ENCODE measurements at regions not wholly inside any gene's neighbourhood (a gene's known extent, or its start where the extent isn't known, plus 50 kb on each side); places are given as distances from the start of the nearest gene placed in this dataset.

DNA sequence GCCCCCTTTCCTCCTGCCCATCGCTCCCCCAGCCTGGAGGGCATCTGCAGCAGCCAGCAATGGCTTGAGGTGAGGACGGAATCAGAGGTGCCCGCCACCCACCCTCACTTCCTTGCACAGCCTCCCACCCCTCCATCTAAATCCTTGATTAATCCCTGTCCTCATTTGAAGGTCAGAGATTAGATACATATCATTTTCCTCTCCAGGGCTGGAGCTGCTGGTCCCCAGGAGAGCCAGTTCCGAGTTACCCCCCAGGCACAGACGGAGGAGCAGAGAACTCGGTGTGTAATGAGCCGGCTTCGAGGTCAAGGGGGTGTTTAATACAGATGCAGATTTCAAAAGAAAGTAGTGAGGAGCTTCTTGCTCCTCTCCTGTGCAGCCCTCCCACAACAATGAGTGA lies 542.1 kb downstream of the MN1 start:
- Histone ChIP-seq H3K27me3 (ENCODE audit: control insufficient read depth, insufficient read depth, low read length) (no peaks in the 10 kb centered on the region), H3K36me3 (replicated peaks; ENCODE audit: control insufficient read depth, insufficient read depth, low read length) (no peaks in the 10 kb centered on the region), H3K4me3 (ENCODE audit: insufficient read depth, low read depth, low read length) (no peak overlapping the region)
- DNase-seq, result no peak

DNA sequence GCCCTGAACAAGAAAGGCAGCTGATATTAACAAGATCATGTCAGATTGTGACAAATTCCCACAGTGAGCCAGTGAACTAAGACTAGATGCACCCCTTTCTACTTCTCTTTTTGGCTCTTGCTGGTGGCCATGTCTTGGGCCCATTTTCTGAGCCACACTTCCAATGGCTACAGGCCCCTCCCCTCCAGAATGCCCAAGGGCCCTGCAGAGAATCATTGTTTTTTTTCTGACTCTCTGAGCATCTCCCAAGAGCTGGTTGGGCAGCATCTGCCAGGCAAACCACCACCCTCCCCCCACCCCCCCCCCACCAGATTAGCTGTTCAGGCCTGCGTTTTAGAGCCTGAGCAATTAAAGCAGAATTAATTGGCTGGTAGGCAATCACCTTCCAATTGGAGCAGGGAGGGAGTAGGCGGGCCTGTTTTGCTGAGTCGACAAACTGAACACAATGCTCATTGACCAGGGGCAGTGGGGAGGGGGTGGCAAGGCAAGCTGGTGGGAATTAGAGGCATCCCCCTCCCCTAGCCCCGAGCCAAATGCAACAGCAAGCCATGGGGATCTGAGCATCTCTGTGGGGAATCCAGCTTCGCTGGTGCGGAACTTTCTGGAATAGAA lies 541.4 kb downstream of the MN1 start:
- peak; percentile 70 for DNase-seq
- Histone ChIP-seq H3K36me3 (replicated peaks; ENCODE audit: control insufficient read depth, insufficient read depth, low read length) (no peaks in the 10 kb centered on the region), H3K4me3 (ENCODE audit: insufficient read depth, low read depth, low read length) (no peak overlapping the region), H3K27me3 (ENCODE audit: control insufficient read depth, insufficient read depth, low read length) (no peaks in the 10 kb centered on the region)

DNA sequence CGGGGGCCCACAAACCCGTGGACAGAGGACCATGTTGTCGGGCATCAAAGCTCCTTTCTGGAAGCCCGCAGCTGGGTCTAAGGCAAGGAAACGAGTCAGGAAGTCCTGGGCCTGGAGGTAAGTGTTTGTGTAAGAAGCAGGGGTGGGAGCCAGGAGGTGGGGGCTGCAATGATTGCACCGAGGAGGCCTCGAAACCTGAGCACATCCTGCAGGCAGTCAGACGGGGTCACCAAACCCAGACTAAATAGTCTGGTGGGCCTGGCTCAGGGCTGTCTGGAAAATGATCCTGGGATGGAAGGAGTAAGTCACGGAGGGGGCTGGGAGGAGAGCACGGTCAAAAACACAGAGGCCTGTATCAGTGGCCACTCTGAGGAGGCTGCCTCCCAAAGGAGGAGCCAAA lies 539.2 kb downstream of the MN1 start:
- no peaks in the 10 kb centered on the region for H3K27me3 ChIP-seq (ENCODE audit: control insufficient read depth, insufficient read depth, low read length)
- DNase-seq, result no peak

DNA sequence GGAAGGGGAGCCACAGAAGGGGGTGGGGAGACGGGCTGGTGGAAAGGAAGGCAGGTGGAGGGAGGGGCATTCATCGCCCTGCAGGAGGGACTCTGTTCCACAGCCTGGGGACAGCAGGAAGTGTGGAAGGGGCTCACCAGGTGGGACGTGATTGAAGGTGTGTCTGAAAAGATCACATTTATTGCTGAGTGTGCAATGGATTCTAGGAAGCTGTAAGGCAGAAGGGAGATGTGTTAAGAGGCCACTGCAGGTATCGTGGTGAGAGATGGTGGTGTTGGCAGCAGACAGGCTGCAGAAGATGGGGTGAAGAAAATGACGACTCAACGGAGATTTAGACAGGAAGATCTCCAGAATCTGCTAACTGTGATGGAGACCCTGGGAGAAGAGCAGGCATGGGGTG lies 537.4 kb downstream of the MN1 start:
- no peaks in the 10 kb centered on the region for H3K36me3 ChIP-seq (replicated peaks; ENCODE audit: control insufficient read depth, insufficient read depth, low read length)
- DNase-seq, result no peak

More for the DNA sequence above, 539.2 kb downstream of the MN1 start:
- Histone ChIP-seq H3K36me3 (replicated peaks; ENCODE audit: control insufficient read depth, insufficient read depth, low read length) (no peaks in the 10 kb centered on the region), H3K4me3 (ENCODE audit: insufficient read depth, low read depth, low read length) (no peak overlapping the region)

DNA sequence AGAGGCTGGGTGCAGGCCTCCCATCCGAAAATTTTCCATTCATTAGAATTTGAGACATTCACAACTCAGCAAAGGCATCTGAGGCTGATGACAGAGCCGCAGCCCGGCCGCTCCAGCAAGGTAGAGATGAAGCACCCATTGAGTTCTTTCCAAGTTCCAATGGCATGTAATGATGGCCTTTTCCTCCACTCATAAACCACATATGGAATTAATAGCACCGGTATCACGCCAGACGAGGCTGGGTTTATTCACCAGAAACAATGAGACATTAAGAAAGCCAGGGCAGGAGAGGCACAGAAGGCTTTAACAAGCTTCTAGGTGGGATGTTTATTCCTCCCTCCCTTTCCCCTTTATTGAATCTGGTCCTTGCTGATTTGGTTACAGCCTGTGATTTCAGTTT lies 534.4 kb downstream of the MN1 start:
- no peaks in the 10 kb centered on the region for H3K36me3 ChIP-seq (replicated peaks; ENCODE audit: control insufficient read depth, insufficient read depth, low read length)
- no peaks in the 10 kb centered on the region for H3K27me3 ChIP-seq (ENCODE audit: control insufficient read depth, insufficient read depth, low read length)
- no peak overlapping the region for H3K4me3 ChIP-seq (ENCODE audit: insufficient read depth, low read depth, low read length)
- no peak for DNase-seq

More for the DNA sequence above, 537.4 kb downstream of the MN1 start:
- H3K4me3 ChIP-seq (ENCODE audit: insufficient read depth, low read depth, low read length), result no peak overlapping the region
- H3K27me3 ChIP-seq (ENCODE audit: control insufficient read depth, insufficient read depth, low read length), result no peaks in the 10 kb centered on the region

DNA sequence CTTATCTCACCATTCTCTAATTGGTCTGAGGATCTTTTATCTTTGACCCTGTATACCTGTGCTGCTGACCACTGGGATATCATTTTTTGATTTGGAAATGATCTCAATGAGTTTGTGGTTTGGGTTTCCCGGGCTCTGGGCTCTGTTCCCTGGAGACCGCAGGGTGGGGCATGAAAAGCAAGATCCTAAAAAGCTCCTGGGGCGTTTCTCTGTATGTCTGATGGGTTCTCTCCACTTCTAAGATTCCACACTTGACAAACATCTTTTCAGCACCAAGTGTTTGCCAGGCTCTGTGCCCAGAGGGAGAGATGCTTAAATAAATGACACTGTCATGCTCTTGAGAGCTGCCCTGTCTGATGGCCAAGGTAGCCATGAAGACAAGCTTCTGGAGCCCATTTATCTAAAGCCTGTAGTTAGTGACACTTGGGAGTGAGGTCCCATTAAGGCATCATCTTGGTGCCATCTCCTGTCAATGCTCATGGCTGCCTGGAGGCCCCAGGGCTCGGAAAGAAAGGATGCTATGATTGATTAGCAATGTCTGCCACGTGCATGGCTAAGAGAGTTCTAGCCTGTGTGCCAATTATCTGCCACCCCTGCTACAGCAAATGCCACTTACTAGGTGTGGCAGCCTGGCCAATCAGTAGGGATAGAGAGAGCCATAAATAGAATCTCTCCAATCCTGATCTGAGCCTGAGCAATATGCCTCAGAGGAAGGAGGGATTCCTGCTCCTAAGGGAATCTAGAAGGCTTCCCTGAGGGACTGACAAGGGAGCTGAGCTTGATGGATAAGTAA lies 531.6 kb downstream of the MN1 start:
- H3K27me3 ChIP-seq (ENCODE audit: control insufficient read depth, insufficient read depth, low read length), result no peaks in the 10 kb centered on the region
- H3K4me3 ChIP-seq (ENCODE audit: insufficient read depth, low read depth, low read length), result no peak overlapping the region
- DNase-seq, result no peak
- H3K36me3 ChIP-seq (replicated peaks; ENCODE audit: control insufficient read depth, insufficient read depth, low read length), result no peaks in the 10 kb centered on the region

DNA sequence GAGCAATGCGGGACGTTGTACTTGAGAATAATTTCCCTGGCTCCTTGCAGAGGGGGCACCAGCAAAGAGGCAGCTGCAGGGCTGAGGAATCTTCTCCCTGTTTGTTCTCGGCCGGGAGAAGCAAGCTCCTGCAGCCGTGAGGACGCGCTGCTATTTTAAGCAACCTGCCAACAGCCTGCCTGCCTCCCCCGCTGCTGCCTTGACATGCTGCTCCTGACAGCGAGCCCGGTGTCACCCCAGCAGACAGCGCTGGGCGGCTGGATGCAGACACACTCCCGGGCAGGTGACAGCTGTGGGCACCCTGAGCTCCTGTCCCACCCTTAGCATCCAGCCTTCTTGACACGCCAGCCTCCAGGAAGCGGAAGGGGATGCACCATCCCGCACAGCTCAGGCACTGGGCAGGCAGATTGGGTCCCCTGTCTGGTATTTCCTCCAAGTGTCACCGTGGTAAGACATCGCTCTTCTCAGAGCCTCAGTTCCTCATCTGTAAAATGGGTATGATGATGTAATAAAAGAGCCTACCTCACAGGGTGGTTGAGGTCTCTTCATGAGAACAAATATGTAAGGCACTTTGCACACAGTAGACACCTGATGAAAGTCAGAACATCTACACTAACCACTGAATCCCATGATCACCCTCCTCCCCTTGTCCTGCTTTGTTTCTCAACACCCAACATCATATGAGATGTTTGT lies 530.6 kb downstream of the MN1 start:
- no peaks in the 10 kb centered on the region for H3K36me3 ChIP-seq (replicated peaks; ENCODE audit: control insufficient read depth, insufficient read depth, low read length)
- peak; percentile 43 for DNase-seq
- no peaks in the 10 kb centered on the region for H3K27me3 ChIP-seq (ENCODE audit: control insufficient read depth, insufficient read depth, low read length)
- no peak overlapping the region for H3K4me3 ChIP-seq (ENCODE audit: insufficient read depth, low read depth, low read length)

DNA sequence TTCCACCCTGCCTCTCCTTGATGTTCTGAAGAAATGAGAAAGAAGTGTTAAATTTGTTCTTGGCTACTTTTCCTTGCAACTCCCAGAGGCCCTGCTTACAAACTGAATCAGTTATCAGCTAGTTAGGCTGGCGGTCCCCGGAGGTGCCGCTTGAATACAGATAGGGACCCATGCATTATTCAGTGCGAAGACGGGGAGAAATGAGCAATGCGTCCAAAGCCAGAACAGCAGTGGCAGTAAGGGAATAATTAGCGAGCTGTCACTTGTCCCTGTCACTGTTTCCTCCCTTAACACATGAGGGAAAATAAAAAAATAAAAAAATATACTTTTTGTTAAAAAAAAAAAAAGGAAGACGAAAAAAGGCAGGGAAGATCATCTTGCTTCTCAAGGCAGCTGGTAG lies 528.1 kb downstream of the MN1 start:
- Histone ChIP-seq H3K36me3 (replicated peaks; ENCODE audit: control insufficient read depth, insufficient read depth, low read length) (no peaks in the 10 kb centered on the region), H3K4me3 (ENCODE audit: insufficient read depth, low read depth, low read length) (no peak overlapping the region), H3K27me3 (ENCODE audit: control insufficient read depth, insufficient read depth, low read length) (no peaks in the 10 kb centered on the region)
- DNase-seq, result no peak

DNA sequence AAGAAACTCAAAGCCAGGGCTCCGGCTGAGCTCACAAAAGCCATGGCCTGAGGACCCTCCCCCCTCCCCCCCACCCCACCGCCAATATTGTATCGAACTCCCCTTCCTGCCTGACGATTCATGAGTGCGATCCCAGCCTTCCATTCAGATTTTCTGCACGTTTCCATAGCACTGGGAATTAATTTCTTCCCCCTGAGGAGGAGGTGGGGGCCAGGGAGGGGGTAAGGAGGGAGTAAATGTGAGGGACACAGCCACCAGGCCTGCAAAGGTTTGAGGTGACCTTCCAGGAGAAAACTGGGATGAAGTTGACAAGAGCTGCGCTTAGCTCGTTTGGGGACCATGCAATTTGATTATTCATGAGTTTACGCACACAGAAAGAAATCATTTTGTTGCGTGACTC lies 527.7 kb downstream of the MN1 start:
- Histone ChIP-seq H3K27me3 (ENCODE audit: control insufficient read depth, insufficient read depth, low read length) (no peaks in the 10 kb centered on the region), H3K4me3 (ENCODE audit: insufficient read depth, low read depth, low read length) (no peak overlapping the region), H3K36me3 (replicated peaks; ENCODE audit: control insufficient read depth, insufficient read depth, low read length) (no peaks in the 10 kb centered on the region)
- DNase-seq, result no peak

DNA sequence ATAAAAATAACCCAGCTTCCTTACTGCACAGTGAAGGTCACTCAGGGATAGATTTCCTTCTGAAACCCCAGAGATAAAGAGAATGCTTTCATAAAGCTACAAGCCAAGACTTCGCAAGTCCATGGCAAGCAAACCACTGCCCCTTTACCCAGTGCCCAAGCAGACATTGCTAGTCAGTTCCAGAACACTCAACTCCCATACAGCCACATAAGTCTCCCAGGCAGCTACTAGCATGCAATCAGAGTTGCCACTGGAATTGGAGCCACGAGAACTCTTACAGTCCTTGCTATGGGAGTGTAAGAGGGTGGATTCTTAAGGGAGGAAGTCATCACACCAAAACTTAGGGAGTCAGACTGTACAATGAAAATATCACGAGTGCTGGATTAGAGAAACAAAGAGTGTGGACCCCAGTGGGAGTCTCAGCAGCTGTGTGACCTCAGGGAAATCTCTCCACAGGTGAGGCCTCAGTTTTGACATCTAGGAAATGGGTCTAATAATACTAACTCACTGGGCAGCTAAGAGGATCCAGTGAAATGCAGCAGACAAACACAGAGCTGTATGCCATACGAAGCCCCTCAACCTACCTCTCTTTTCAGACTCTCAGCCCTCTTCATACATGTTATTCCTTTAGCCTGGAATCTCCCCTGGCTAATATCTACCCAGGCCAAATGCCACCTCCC lies 526.6 kb downstream of the MN1 start:
- H3K27me3 ChIP-seq (ENCODE audit: control insufficient read depth, insufficient read depth, low read length), result no peaks in the 10 kb centered on the region
- no peak overlapping the region for H3K4me3 ChIP-seq (ENCODE audit: insufficient read depth, low read depth, low read length)
- H3K36me3 ChIP-seq (replicated peaks; ENCODE audit: control insufficient read depth, insufficient read depth, low read length), result no peaks in the 10 kb centered on the region
- DNase-seq, result no peak

DNA sequence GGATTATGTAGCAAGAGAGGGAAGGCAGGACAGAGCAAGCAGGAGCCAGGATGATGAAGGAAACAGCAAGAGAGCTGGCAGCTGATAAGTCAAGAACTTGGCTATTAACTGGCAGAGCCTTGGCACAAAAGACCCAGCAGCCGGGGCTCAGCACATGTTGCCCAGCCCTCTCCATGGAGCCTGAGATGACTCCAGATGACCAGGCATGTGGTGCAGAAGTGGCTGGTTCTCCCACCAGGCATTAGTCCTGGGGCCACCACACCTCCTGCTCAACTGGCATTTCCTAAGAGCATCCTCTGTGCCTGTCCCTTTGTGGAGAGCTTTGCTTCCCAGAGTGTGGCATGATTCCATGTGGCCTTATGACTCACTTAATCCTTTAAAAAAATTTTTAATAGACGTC lies 522.6 kb downstream of the MN1 start:
- Histone ChIP-seq H3K4me3 (ENCODE audit: insufficient read depth, low read depth, low read length) (no peak overlapping the region), H3K27me3 (ENCODE audit: control insufficient read depth, insufficient read depth, low read length) (no peaks in the 10 kb centered on the region), H3K36me3 (replicated peaks; ENCODE audit: control insufficient read depth, insufficient read depth, low read length) (no peaks in the 10 kb centered on the region)
- no peak for DNase-seq

DNA sequence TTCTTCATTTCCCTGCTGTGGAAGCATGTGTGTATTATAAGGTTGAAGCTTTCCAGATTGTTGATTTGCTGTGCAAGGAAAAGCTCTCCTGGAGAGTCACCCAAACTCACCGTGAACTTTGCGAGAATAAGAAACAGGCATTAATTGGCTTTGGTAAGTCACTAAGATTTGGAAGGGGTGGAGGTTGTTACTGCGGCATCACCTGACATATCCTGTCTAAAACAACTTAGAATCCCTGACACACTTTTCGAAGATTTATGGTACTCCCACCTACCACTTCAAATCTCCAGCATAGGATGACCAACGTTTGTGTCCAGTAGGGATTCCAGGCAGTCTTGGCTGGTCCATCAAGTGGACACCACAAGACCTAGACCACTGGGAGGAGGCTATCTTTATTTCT lies 518.3 kb downstream of the MN1 start:
- H3K4me3 ChIP-seq (ENCODE audit: insufficient read depth, low read depth, low read length), result no peak overlapping the region
- no peaks in the 10 kb centered on the region for H3K27me3 ChIP-seq (ENCODE audit: control insufficient read depth, insufficient read depth, low read length)
- H3K36me3 ChIP-seq (replicated peaks; ENCODE audit: control insufficient read depth, insufficient read depth, low read length), result no peaks in the 10 kb centered on the region
- no peak for DNase-seq

DNA sequence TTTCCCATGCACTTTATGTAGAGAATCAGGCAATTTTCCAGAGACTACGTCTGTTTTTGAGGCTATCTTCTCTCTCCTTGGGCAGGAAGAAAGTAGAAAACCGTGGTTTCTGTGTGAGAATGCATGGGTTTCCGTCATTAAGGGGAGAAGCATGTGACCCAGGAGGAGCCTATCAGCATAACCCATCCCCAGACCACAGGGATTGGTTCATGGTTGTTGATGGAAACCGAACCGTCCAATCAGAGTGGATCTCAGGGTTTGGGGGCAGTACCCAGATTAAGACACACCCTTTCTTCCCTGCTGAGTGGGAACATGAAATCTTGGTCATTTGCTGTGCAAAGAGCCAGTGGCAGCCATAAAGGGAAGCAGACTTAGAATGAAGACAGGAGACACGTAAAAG lies 517.8 kb downstream of the MN1 start:
- Histone ChIP-seq H3K4me3 (ENCODE audit: insufficient read depth, low read depth, low read length) (no peak overlapping the region), H3K36me3 (replicated peaks; ENCODE audit: control insufficient read depth, insufficient read depth, low read length) (no peaks in the 10 kb centered on the region), H3K27me3 (ENCODE audit: control insufficient read depth, insufficient read depth, low read length) (no peaks in the 10 kb centered on the region)
- DNase-seq, result no peak

DNA sequence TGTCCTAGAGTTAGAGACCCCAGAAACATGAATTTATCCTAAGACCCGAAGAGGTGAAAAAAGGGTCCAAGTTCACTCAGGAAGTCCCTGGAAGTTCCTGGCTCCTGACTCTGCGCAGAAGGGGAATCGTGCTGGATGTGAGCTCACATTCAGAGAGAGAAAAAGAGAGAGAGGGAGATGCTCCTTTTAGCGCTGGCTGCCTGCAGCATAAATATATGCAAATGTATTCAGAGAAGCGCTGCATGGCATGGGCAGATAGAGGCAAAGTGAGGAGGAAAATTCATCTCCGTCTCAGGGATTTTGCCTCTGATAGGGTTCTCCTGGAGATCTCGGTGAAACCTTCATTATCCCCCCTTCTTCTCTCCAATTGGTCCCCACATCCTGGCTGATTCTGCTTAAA lies 517.2 kb downstream of the MN1 start:
- no peak overlapping the region for H3K4me3 ChIP-seq (ENCODE audit: insufficient read depth, low read depth, low read length)
- no peaks in the 10 kb centered on the region for H3K27me3 ChIP-seq (ENCODE audit: control insufficient read depth, insufficient read depth, low read length)
- DNase-seq, result no peak
- no peaks in the 10 kb centered on the region for H3K36me3 ChIP-seq (replicated peaks; ENCODE audit: control insufficient read depth, insufficient read depth, low read length)

DNA sequence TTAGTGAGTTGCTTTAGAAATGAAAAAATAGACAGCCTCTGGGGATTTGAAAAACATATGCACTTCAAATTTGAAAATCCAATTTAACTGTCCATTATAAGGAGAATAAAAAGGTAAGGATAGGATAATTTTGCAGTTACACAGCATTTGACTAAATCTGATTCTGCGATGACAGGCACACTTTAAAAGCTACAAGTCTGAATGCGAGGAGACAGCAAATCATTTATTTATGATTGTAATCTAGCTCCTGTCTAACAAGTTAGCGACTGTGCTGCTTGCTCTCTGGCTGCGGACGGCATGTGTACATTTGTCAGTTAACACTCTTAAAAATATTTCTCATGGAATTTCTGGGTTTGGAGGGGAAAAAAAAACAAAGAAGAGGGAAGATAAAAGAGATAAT lies 514.8 kb downstream of the MN1 start:
- DNase-seq, result no peak
- no peaks in the 10 kb centered on the region for H3K27me3 ChIP-seq (ENCODE audit: control insufficient read depth, insufficient read depth, low read length)
- no peaks in the 10 kb centered on the region for H3K36me3 ChIP-seq (replicated peaks; ENCODE audit: control insufficient read depth, insufficient read depth, low read length)
- H3K4me3 ChIP-seq (ENCODE audit: insufficient read depth, low read depth, low read length), result no peak overlapping the region

Measured in H7 (cell line).